Tibial nerve (tissue), 4 donors: ENCODE measurements at regions not wholly inside any gene's neighbourhood (a gene's known extent, or its start where the extent isn't known, plus 50 kb on each side); places are given as distances from the start of the nearest gene placed in this dataset.

Experiments used
- DNase-seq, 2 donors: peaks; one replicate each; pipeline ENCODE4 v3.0.0-alpha.2; 2019; ENCODE audit warnings: low spot score in 2 of 2
- H3K27ac ChIP-seq, 4 donors: fragments of 200-600 bp; sonication (generic) in 3 of 4; one replicate each; pipeline ENCODE4 v1.5.1; 2017 to 2019; ENCODE audit warnings: mild to moderate bottlenecking in 1 of 4
- H3K27me3 ChIP-seq, 2 donors: fragments of 200-600 bp; sonication (generic) in 1 of 2; one replicate each; pipeline versions ENCODE4 v1.5.1 to v1.6.0; 2017 to 2019
- H3K36me3 ChIP-seq, 3 donors: fragments of 200-600 bp; sonication (generic); one replicate each; pipeline ENCODE4 v1.5.1; 2018 to 2019
- H3K4me1 ChIP-seq, 4 donors: fragments of 200-600 bp; sonication (generic) in 3 of 4; one replicate each; pipeline ENCODE4 v1.5.1; 2017 to 2019
- H3K4me3 ChIP-seq, 4 donors: fragments of 200-600 bp; sonication (generic) in 3 of 4; one replicate each; pipeline ENCODE4 v1.5.1; 2017 to 2019; ENCODE audit warnings: mild to moderate bottlenecking in 1 of 4, moderate library complexity in 1 of 4
- H3K9me3 ChIP-seq, 4 donors: fragments of 200-600 bp; sonication (generic) in 3 of 4; one replicate each; pipeline ENCODE4 v1.5.1; 2017 to 2019
- EP300 ChIP-seq, 2 donors: sonication (generic); formaldehyde crosslinking; IDR thresholded peaks; one replicate each; pipeline ENCODE4 v1.6.1; 2017; ENCODE audit warnings: antibody characterized with exemption in 2 of 2, mild to moderate bottlenecking in 1 of 2
- POLR2A ChIP-seq, 2 donors: fragments of 450-650 bp; IDR thresholded peaks; one replicate each; pipeline ENCODE4 v1.6.1; 2017; ENCODE audit warnings: antibody characterized with exemption in 2 of 2, mild to moderate bottlenecking in 2 of 2, moderate library complexity in 2 of 2
- WGBS, 2 donors: methylation state at CpG; one replicate each; pipeline ENCODE4 v1.1.5; 2018; 5-methylcytosine and 5-hydroxymethylcytosine counted together
- TF ChIP-seq, protein P1 (sequence below), 5 experiments: fragments of 200-600 bp in 3 of 5; fragments of 450-650 bp in 2 of 5; sonication (generic) in 3 of 5; IDR thresholded peaks; one replicate each; pipeline ENCODE4 v1.5.1; 2016 to 2019; ENCODE audit warnings: antibody characterized with exemption in 5 of 5, mild to moderate bottlenecking in 3 of 5, moderate library complexity in 2 of 5

GRCh38 chr4:173753408-173753807 lies 223.4 kb upstream of the HAND2 start:
- TF ChIP-seq EP300 (IDR thresholded peaks at IDR 0.05), result no peak
- no peak for TF ChIP-seq POLR2A (IDR thresholded peaks at IDR 0.05)
- TF ChIP-seq, protein P1, sequence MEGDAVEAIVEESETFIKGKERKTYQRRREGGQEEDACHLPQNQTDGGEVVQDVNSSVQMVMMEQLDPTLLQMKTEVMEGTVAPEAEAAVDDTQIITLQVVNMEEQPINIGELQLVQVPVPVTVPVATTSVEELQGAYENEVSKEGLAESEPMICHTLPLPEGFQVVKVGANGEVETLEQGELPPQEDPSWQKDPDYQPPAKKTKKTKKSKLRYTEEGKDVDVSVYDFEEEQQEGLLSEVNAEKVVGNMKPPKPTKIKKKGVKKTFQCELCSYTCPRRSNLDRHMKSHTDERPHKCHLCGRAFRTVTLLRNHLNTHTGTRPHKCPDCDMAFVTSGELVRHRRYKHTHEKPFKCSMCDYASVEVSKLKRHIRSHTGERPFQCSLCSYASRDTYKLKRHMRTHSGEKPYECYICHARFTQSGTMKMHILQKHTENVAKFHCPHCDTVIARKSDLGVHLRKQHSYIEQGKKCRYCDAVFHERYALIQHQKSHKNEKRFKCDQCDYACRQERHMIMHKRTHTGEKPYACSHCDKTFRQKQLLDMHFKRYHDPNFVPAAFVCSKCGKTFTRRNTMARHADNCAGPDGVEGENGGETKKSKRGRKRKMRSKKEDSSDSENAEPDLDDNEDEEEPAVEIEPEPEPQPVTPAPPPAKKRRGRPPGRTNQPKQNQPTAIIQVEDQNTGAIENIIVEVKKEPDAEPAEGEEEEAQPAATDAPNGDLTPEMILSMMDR (IDR thresholded peaks at IDR 0.05), result no peak
- WGBS, 2 donors, result 57 to 64% methylated on average over 1 of the region's 1 CpG
- no peak overlapping the region for H3K27ac ChIP-seq
- H3K9me3 ChIP-seq, result no peaks in the 10 kb centered on the region
- no peak overlapping the region for H3K4me3 ChIP-seq
- H3K4me1 ChIP-seq, result no peaks in the 10 kb centered on the region
- H3K27me3 ChIP-seq, result no peaks in the 10 kb centered on the region
- H3K36me3 ChIP-seq, result no peaks in the 10 kb centered on the region
- DNase-seq, result no peak

DNA sequence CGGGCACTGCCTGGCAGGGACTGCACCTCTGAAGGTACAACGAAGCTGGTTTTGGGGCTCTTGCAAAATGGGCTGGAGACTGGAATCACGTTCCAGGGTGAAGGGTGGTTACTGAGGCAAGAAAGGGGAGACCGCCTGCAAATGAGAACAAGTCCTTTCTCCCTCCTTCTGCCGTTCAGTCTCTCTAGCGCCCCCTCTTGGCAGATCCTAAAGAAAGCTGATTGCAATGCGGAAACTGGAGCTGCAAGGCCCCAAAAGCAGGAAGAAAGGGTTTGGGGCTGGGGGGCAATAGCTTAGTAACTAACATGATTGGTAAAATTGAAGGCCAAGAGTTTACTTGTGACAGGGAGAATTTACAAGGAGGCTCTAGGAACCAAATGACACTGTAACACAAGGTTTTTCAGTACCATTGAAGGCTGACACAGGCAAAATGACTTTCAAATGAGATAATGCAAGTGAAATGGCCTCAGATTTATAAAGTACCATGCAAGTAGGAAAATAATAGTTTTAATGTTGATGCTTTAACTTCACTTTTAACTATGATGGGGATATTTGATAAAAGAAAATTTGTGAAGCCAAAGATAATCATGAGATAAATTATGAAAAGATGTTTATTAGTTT lies 222.7 kb upstream of the HAND2 start:
- H3K36me3 ChIP-seq, result no peaks in the 10 kb centered on the region
- H3K4me3 ChIP-seq, result no peak overlapping the region
- H3K27me3 ChIP-seq, result no peaks in the 10 kb centered on the region
- H3K27ac ChIP-seq, result no peak overlapping the region
- 46 to 51% methylated on average over 7 of the region's 7 CpGs for WGBS, 2 donors
- H3K4me1 ChIP-seq, result no peaks in the 10 kb centered on the region
- DNase-seq, result no peak
- no peaks in the 10 kb centered on the region for H3K9me3 ChIP-seq
- TF ChIP-seq POLR2A (IDR thresholded peaks at IDR 0.05), result no peak
- TF ChIP-seq, protein P1 (IDR thresholded peaks at IDR 0.05), result peak in 1 of 5 experiments; percentile 6

DNA sequence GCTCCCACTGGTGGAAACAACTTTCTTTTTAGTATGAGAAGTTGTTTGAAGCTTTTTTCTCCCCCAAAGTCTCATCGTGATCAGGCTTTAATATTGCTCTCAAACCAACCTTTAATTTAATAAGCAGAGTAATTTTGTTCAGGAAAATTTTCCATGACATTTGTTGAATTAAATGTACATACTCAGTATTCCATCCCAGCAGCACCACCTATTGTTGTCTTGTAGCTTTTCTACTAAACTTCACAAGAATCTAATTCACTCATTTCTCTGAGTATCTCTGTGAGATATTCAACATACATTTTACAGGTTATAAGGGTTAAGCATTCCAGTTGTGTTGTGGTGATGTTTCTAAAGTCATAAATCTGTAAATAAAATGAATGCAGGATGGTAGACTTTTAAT lies 218.3 kb upstream of the HAND2 start:
- WGBS, 2 donors, result 37 to 44% methylated on average over 1 of the region's 1 CpG
- no peaks in the 10 kb centered on the region for H3K9me3 ChIP-seq
- H3K4me3 ChIP-seq, result no peak overlapping the region
- H3K36me3 ChIP-seq, result no peaks in the 10 kb centered on the region
- no peaks in the 10 kb centered on the region for H3K4me1 ChIP-seq
- no peak overlapping the region for H3K27ac ChIP-seq
- H3K27me3 ChIP-seq, result no peaks in the 10 kb centered on the region
- no peak for DNase-seq
- TF ChIP-seq POLR2A (IDR thresholded peaks at IDR 0.05) (no peak), EP300 (IDR thresholded peaks at IDR 0.05) (no peak)
- TF ChIP-seq, protein P1 (IDR thresholded peaks at IDR 0.05), result no peak

- TF ChIP-seq, protein P1 (IDR thresholded peaks at IDR 0.05), result no peak
- TF ChIP-seq EP300 (IDR thresholded peaks at IDR 0.05), result no peak
- TF ChIP-seq POLR2A (IDR thresholded peaks at IDR 0.05), result no peak
- no peak overlapping the region for H3K27ac ChIP-seq
Measured at GRCh38 chr4:173747537-173748257, 217.7 kb upstream of the HAND2 start.

DNA sequence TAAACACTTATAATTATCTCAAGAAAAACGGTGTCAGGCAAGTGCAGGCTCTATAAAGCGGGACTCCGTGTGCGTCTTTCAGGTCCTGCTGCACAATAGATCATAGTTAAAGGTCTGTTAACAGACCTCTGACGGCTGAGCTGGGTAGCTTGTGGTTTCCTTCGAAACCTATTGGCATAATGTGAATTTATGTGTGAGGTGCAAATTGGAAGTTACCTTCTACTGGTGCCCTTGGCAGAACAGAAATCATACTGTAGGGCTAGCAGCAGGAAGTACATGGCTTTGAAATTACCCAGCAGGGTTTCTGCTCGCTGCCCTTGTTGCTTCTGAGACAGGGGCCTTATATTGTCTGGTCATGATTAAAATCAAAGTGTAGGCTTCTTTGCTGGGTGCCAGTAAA lies 216.4 kb upstream of the HAND2 start:
- 62 to 73% methylated on average over 7 of the region's 7 CpGs for whole genome bisulfite sequencing, 2 donors
- TF ChIP-seq POLR2A (IDR thresholded peaks at IDR 0.05) (no peak), EP300 (IDR thresholded peaks at IDR 0.05) (no peak)
- TF ChIP-seq, protein P1 (IDR thresholded peaks at IDR 0.05), result no peak
- no peak for DNase-seq

More at GRCh38 chr4:173747537-173748257, 217.7 kb upstream of the HAND2 start:
- H3K27me3 ChIP-seq, result no peaks in the 10 kb centered on the region
- no peaks in the 10 kb centered on the region for H3K36me3 ChIP-seq
- no peak for DNase-seq
- H3K4me3 ChIP-seq, result no peak overlapping the region
- H3K4me1 ChIP-seq, result no peaks in the 10 kb centered on the region
- 74 to 80% methylated on average over 9 of the region's 9 CpGs for WGBS, 2 donors
- H3K9me3 ChIP-seq, result no peaks in the 10 kb centered on the region

More for the DNA sequence above, 216.4 kb upstream of the HAND2 start:
- peaks cover 0 to 9% (median 0%) of the 10 kb centered on the region in 4 donors for H3K9me3 ChIP-seq
- no peaks in the 10 kb centered on the region for H3K36me3 ChIP-seq
- no peaks in the 10 kb centered on the region for H3K27me3 ChIP-seq
- H3K27ac ChIP-seq, result no peak overlapping the region
- no peaks in the 10 kb centered on the region for H3K4me1 ChIP-seq
- no peak overlapping the region for H3K4me3 ChIP-seq
